ENCODE measurements at regions not wholly inside any gene's neighbourhood (a gene's known extent, or its start where the extent isn't known, plus 50 kb on each side); places are given as distances from the start of the nearest gene placed in this dataset.

- H3K27ac ChIP-seq, result no peak overlapping the region
- H3K36me3 ChIP-seq, result no peaks in the 10 kb centered on the region
- no peaks in the 10 kb centered on the region for H3K9me3 ChIP-seq
- H3K4me1 ChIP-seq, result no peaks in the 10 kb centered on the region
- DNase-seq, result no peak
- no peaks in the 10 kb centered on the region for H3K27me3 ChIP-seq
- TF ChIP-seq, protein P1, sequence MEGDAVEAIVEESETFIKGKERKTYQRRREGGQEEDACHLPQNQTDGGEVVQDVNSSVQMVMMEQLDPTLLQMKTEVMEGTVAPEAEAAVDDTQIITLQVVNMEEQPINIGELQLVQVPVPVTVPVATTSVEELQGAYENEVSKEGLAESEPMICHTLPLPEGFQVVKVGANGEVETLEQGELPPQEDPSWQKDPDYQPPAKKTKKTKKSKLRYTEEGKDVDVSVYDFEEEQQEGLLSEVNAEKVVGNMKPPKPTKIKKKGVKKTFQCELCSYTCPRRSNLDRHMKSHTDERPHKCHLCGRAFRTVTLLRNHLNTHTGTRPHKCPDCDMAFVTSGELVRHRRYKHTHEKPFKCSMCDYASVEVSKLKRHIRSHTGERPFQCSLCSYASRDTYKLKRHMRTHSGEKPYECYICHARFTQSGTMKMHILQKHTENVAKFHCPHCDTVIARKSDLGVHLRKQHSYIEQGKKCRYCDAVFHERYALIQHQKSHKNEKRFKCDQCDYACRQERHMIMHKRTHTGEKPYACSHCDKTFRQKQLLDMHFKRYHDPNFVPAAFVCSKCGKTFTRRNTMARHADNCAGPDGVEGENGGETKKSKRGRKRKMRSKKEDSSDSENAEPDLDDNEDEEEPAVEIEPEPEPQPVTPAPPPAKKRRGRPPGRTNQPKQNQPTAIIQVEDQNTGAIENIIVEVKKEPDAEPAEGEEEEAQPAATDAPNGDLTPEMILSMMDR (IDR thresholded peaks at IDR 0.05), result no peak
- TF ChIP-seq POLR2A (IDR thresholded peaks at IDR 0.05), result no peak
- intact Hi-C loops (cut with DNase I; ENCODE audit: low total_unique reads), result no loop called here
- no peak overlapping the region for H3K4me3 ChIP-seq
These were observed 796.8 kb downstream of the XPNPEP1 start for GRCh38 chr10:109126541-109126940.

- DNase-seq, result no peak
- H3K36me3 ChIP-seq, result no peaks in the 10 kb centered on the region
- no peaks in the 10 kb centered on the region for H3K4me1 ChIP-seq
- H3K4me3 ChIP-seq, result no peak overlapping the region
- intact Hi-C loops (cut with DNase I; ENCODE audit: low total_unique reads), result no loop called here
- no peaks in the 10 kb centered on the region for H3K27me3 ChIP-seq
- no peaks in the 10 kb centered on the region for H3K9me3 ChIP-seq
- no peak for TF ChIP-seq POLR2A (IDR thresholded peaks at IDR 0.05)
- TF ChIP-seq, protein P1 (IDR thresholded peaks at IDR 0.05), result no peak
- no peak overlapping the region for H3K27ac ChIP-seq
These were observed 797.3 kb downstream of the XPNPEP1 start for GRCh38 chr10:109126016-109126415.

DNA sequence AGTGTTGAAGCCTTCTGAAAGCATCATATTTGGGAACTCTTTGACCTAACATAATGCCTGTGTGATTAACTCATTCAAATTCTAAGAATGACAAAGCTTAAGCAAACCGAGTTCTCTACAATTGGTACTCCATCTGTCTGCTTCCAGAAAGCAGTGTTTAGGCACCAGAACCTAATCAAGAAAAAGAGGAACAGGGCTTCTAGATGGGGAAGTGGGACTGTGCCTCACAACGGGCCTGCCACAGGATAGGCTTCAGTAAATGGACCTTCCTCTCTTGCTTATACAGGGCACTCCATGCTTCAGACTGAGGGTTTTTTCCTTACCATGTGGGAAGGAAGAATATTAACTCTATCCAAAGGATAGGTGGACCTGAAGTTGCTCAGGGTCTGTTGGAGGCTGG is 808.1 kb downstream of the XPNPEP1 start:
- no peak for TF ChIP-seq POLR2A (IDR thresholded peaks at IDR 0.05)
- TF ChIP-seq, protein P1 (IDR thresholded peaks at IDR 0.05), result no peak
- DNase-seq, result no peak

GRCh38 chr10:109114579-109114978 is 808.7 kb downstream of the XPNPEP1 start:
- H3K36me3 ChIP-seq, result no peaks in the 10 kb centered on the region
- DNase-seq, result no peak
- no peaks in the 10 kb centered on the region for H3K9me3 ChIP-seq
- H3K4me1 ChIP-seq, result no peaks in the 10 kb centered on the region
- no peaks in the 10 kb centered on the region for H3K27me3 ChIP-seq
- no peak for TF ChIP-seq POLR2A (IDR thresholded peaks at IDR 0.05)
- TF ChIP-seq, protein P1 (IDR thresholded peaks at IDR 0.05), result no peak
- intact Hi-C loops (cut with DNase I; ENCODE audit: low total_unique reads), result no loop called here
- no peak overlapping the region for H3K4me3 ChIP-seq
- no peak overlapping the region for H3K27ac ChIP-seq

More for the DNA sequence above, 808.1 kb downstream of the XPNPEP1 start:
- Histone ChIP-seq H3K4me3 (no peak overlapping the region), H3K27ac (no peak overlapping the region), H3K4me1 (no peaks in the 10 kb centered on the region), H3K9me3 (no peaks in the 10 kb centered on the region), H3K27me3 (no peaks in the 10 kb centered on the region), H3K36me3 (no peaks in the 10 kb centered on the region)
- intact Hi-C loops (cut with DNase I; ENCODE audit: low total_unique reads), result no loop called here

DNA sequence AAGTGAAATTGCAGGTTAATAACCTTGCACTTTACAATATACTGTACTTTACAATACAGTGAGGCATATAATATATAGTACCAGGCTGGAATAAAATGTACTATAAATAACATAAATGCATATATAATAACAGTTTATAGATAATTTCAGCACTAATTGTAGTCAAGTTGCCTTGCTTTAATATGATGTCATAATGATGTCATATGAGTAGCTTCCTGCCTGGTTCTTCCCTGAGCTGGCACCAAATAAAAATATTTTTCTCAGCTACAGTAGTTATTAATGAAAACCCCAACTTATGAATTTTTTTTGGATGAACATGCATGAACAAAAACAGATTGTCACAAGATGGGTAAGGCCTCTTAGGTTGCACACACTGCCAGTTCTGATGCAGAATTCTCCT is 816.7 kb downstream of the XPNPEP1 start:
- Histone ChIP-seq H3K9me3 (no peaks in the 10 kb centered on the region), H3K27me3 (no peaks in the 10 kb centered on the region), H3K27ac (no peak overlapping the region), H3K4me3 (no peak overlapping the region), H3K4me1 (no peaks in the 10 kb centered on the region), H3K36me3 (no peaks in the 10 kb centered on the region)
- TF ChIP-seq, protein P1 (IDR thresholded peaks at IDR 0.05), result no peak
- no peak for TF ChIP-seq POLR2A (IDR thresholded peaks at IDR 0.05)
- no peak for DNase-seq
- intact Hi-C loops (cut with DNase I; ENCODE audit: low total_unique reads), result no loop called here

All from uterus (tissue), 3 donors.